ENCODE measurements at regions not wholly inside any gene's neighbourhood (a gene's known extent, or its start where the extent isn't known, plus 50 kb on each side); places are given as distances from the start of the nearest gene placed in this dataset.

DNA sequence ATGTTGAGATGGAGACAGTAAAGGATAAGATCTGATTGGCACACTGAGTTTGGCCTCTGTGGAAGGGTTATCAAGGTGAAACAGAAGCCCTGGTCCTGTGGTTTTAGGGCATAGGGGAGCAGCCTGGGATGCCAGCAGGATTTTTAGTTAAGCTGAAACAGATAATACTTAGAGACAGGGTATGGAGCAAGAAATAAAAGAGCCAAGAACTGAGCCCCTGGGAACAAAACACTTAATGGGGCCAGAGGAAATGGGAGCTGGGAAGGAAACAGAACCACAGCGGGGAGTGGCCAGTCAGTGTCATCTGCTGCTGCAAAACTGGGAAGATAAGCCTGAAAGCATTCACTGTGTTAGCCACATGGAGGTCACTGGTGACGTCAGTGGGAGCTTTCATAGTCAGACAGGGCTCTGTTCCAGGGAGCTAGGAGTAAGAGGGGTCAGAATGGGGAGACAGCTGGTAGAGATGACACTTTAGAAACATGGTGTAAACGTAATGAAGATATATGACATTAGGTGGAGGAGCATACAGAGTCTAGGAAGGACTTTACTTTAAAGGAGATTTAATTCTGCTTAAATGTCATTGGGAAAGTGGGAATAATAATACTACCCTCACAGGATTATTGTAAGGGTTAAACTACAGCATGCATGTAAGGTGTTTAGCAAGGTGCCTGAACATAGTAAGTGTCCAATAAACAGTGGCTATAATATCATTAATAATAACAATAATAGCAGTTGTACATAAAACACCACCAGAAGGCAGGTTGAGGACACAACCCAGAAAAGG lies 172.7 kb upstream of the CTNNB1 start:
- H3K27me3 ChIP-seq (ENCODE audit: insufficient read depth, low read length) = no peaks in the 10 kb centered on the region
- TF ChIP-seq, protein P1, sequence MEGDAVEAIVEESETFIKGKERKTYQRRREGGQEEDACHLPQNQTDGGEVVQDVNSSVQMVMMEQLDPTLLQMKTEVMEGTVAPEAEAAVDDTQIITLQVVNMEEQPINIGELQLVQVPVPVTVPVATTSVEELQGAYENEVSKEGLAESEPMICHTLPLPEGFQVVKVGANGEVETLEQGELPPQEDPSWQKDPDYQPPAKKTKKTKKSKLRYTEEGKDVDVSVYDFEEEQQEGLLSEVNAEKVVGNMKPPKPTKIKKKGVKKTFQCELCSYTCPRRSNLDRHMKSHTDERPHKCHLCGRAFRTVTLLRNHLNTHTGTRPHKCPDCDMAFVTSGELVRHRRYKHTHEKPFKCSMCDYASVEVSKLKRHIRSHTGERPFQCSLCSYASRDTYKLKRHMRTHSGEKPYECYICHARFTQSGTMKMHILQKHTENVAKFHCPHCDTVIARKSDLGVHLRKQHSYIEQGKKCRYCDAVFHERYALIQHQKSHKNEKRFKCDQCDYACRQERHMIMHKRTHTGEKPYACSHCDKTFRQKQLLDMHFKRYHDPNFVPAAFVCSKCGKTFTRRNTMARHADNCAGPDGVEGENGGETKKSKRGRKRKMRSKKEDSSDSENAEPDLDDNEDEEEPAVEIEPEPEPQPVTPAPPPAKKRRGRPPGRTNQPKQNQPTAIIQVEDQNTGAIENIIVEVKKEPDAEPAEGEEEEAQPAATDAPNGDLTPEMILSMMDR (conservative IDR thresholded peaks at IDR 0.05) = no peak
- H4K20me1 ChIP-seq (ENCODE audit: control insufficient read depth, insufficient read depth, insufficient read length) = no peaks in the 10 kb centered on the region
- no peak for DNase-seq
- no peak overlapping the region for H3K4me2 ChIP-seq (ENCODE audit: insufficient read depth, insufficient read length, low read length)
- H3K27ac ChIP-seq (ENCODE audit: insufficient read length, low read depth, low read length) = no peak overlapping the region
- H3K14ac ChIP-seq (ENCODE audit: insufficient read depth, low read length) = no peak overlapping the region
- no peaks in the 10 kb centered on the region for H3K79me1 ChIP-seq (ENCODE audit: insufficient read depth, low read depth, low read length, poor library complexity, severe bottlenecking)
- Mint-ChIP-seq H3K4me1 (peaks cover 0 to 6% of the 10 kb centered on the region in 2 experiments; a peak in 2 of 4 replicates), H3K27ac (no peak overlapping the region), H3K9me3 (no peaks in the 10 kb centered on the region), H3K27me3 (ENCODE audit: low read depth) (no peaks in the 10 kb centered on the region; the same call in 1 of the 2 replicates), H3K36me3 (ENCODE audit: insufficient read depth in 1 of 3, low read depth in 3 of 3) (no peaks in the 10 kb centered on the region), H3K4me3 (no peak overlapping the region)
- H4K8ac ChIP-seq (replicated peaks; ENCODE audit: insufficient read length, low read depth, low read length) = no peak overlapping the region
- no peak overlapping the region for H2BK20ac ChIP-seq (ENCODE audit: low read depth, low read length, poor library complexity, severe bottlenecking)
- H2BK12ac ChIP-seq (ENCODE audit: insufficient read length, low read depth, low read length) = no peak overlapping the region
- no peak overlapping the region for H2AFZ ChIP-seq (ENCODE audit: low read length)
- no peak overlapping the region for H3K56ac ChIP-seq (ENCODE audit: insufficient read length, low read depth, low read length)
- no peak overlapping the region for H4K91ac ChIP-seq (ENCODE audit: insufficient read length, low read depth, low read length)
- no peak overlapping the region for H3K18ac ChIP-seq (ENCODE audit: insufficient read length, low read depth, low read length)
- H3K4ac ChIP-seq (ENCODE audit: low read depth, low read length) = no peak overlapping the region
- no peak overlapping the region for H3K23ac ChIP-seq (ENCODE audit: insufficient read length, low read depth, low read length)
- WGBS (ENCODE audit: extremely low coverage, insufficient read length, low lambda C conversion rate) = no CpG with 5 or more reads among the region's 3 CpGs
- no peak overlapping the region for H3K9ac ChIP-seq (ENCODE audit: extremely low read depth, insufficient read length, low read length)
- H2AK5ac ChIP-seq (ENCODE audit: insufficient read length, low read length) = no peak overlapping the region
- H3K4me1 ChIP-seq (ENCODE audit: insufficient read depth, low read length) = peaks cover 4% of the 10 kb centered on the region; the same call in 1 of the 2 replicates
- no peaks in the 10 kb centered on the region for H3K9me3 ChIP-seq (ENCODE audit: control insufficient read depth, low read depth, low read length)
- H2BK15ac ChIP-seq (ENCODE audit: low read depth, low read length) = no peak overlapping the region
- H2BK5ac ChIP-seq (ENCODE audit: insufficient read length, low read length) = no peak overlapping the region
- H3K23me2 ChIP-seq (ENCODE audit: insufficient read length, low read depth, low read length, poor library complexity, severe bottlenecking) = no peaks in the 10 kb centered on the region
- H4K5ac ChIP-seq (ENCODE audit: insufficient read length, low read depth, low read length) = no peak overlapping the region
- H3K79me2 ChIP-seq (ENCODE audit: insufficient read depth, low read length) = no peaks in the 10 kb centered on the region
- H3T11ph ChIP-seq (ENCODE audit: low read length) = no peak overlapping the region
- no peak overlapping the region for H2BK120ac ChIP-seq (ENCODE audit: low read depth, low read length, poor library complexity, severe bottlenecking)

Measured in H9 (cell line).